Endothelial cell (in vitro differentiated cells): ENCODE measurements at regions not wholly inside any gene's neighbourhood (a gene's known extent, or its start where the extent isn't known, plus 50 kb on each side); places are given as distances from the start of the nearest gene placed in this dataset.

ENCODE experiments used
- DNase-seq: peaks from one replicate; pipeline ENCODE4 v3.0.0; 2021; ENCODE audit warnings: low spot score
- H3K27ac Mint-ChIP-seq: one replicate; pipeline ENCODE4 v1.8.0; 2021; ENCODE audit warnings: mixed read lengths, inconsistent platforms; ENCODE audit not compliant: unreplicated experiment
- H3K27me3 Mint-ChIP-seq: one replicate; pipeline ENCODE4 v1.8.0; 2021; ENCODE audit warnings: mild to moderate bottlenecking, moderate library complexity, mixed read lengths, inconsistent platforms; ENCODE audit not compliant: unreplicated experiment
- H3K36me3 Mint-ChIP-seq: one replicate; pipeline ENCODE4 v1.8.0; 2021; ENCODE audit warnings: mild to moderate bottlenecking, low read depth, mixed read lengths, inconsistent platforms; ENCODE audit not compliant: unreplicated experiment
- H3K4me1 Mint-ChIP-seq: one replicate; pipeline ENCODE4 v1.8.0; 2021; ENCODE audit warnings: mild to moderate bottlenecking, mixed read lengths, inconsistent platforms; ENCODE audit not compliant: unreplicated experiment
- H3K4me3 Mint-ChIP-seq: one replicate; pipeline ENCODE4 v1.8.0; 2021; ENCODE audit warnings: mild to moderate bottlenecking, mixed read lengths, inconsistent platforms; ENCODE audit not compliant: unreplicated experiment
- H3K9me3 Mint-ChIP-seq: one replicate; pipeline ENCODE4 v1.8.0; 2021; ENCODE audit warnings: mixed read lengths, inconsistent platforms; ENCODE audit not compliant: unreplicated experiment
- TF ChIP-seq, protein P1 (sequence below): fragments of 200-600 bp; sonication (generic); IDR thresholded peaks from one replicate; pipeline ENCODE4 v1.5.0; 2021; ENCODE audit warnings: antibody characterized with exemption; ENCODE audit not compliant: unreplicated experiment

DNA sequence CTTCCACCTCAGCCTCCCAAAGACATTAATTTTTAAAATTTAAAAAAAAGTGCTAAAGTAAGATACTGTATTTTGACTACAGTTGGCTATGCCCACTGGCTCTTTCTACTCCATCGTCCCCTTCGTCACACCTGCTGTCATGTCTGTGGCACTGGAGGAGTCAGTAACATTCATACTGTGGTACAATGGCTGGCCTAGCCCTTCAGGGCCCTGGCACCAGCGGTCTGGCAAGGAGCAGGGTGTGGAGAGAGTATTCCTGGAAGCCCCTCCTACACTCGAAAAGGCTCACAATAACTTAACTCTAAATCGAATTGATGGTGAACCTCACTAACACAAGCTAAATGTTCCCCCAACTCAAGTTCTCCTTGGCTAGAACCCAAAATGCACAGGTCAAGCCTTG, 89.7 kb upstream of the RASGRF1 start:
- H3K9me3 Mint-ChIP-seq = no peaks in the 10 kb centered on the region
- H3K36me3 Mint-ChIP-seq = no peaks in the 10 kb centered on the region
- TF ChIP-seq, protein P1, sequence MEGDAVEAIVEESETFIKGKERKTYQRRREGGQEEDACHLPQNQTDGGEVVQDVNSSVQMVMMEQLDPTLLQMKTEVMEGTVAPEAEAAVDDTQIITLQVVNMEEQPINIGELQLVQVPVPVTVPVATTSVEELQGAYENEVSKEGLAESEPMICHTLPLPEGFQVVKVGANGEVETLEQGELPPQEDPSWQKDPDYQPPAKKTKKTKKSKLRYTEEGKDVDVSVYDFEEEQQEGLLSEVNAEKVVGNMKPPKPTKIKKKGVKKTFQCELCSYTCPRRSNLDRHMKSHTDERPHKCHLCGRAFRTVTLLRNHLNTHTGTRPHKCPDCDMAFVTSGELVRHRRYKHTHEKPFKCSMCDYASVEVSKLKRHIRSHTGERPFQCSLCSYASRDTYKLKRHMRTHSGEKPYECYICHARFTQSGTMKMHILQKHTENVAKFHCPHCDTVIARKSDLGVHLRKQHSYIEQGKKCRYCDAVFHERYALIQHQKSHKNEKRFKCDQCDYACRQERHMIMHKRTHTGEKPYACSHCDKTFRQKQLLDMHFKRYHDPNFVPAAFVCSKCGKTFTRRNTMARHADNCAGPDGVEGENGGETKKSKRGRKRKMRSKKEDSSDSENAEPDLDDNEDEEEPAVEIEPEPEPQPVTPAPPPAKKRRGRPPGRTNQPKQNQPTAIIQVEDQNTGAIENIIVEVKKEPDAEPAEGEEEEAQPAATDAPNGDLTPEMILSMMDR = no peak
- no peak for DNase-seq
- H3K27me3 Mint-ChIP-seq = peaks cover 2% of the 10 kb centered on the region
- H3K4me3 Mint-ChIP-seq = no peak overlapping the region
- no peak overlapping the region for H3K27ac Mint-ChIP-seq
- peaks cover 3% of the 10 kb centered on the region for H3K4me1 Mint-ChIP-seq

DNA sequence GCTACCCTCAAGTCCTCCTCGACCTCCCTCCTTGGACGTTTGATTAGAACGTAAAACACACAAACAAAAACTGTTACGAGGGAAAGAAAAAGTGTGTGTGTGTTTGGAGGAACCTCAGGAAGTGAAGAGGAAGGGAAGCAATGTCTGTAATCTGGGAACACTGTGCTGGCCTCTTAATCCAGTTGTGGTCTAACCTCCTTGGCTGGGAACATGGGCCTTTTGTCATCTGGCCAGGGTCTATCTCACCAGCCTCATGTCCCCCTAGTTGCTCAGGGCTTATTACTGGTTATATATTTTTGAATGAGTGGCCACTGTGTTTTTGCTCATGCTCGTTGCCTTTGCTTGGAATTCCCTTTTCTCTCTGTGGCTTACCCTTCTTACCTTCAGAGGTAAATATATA, 89.0 kb upstream of the RASGRF1 start:
- peaks cover 3% of the 10 kb centered on the region for H3K4me1 Mint-ChIP-seq
- H3K36me3 Mint-ChIP-seq = no peaks in the 10 kb centered on the region
- H3K4me3 Mint-ChIP-seq = no peak overlapping the region
- TF ChIP-seq, protein P1 = no peak
- DNase-seq = no peak
- no peak overlapping the region for H3K27ac Mint-ChIP-seq
- H3K9me3 Mint-ChIP-seq = no peaks in the 10 kb centered on the region
- H3K27me3 Mint-ChIP-seq = peaks cover 2% of the 10 kb centered on the region

DNA sequence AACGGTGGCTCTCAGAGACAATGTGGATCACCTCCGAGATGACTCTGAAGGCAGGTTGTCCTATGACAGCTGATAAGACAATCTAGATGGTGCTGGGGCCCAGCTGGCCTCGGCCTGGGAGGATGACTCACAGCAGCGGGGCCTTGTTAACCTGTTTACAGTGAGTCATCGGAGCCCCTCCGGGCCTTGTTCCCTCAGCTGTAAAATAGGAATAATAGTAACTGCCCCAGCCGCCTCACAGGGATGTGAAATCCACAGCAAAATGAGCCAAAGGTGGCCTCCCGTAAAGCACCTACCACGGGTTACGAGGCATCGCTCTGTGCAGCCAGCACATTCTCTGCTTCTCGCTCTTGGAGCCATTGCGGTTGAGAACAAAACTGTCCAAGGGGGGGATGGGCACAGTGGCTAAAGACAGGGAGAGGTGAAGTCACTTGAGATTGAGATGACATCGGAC, 88.6 kb upstream of the RASGRF1 start:
- TF ChIP-seq, protein P1 = no peak
- Mint-ChIP-seq H3K4me3 (no peak overlapping the region), H3K4me1 (peaks cover 3% of the 10 kb centered on the region), H3K27ac (no peak overlapping the region), H3K27me3 (peaks cover 2% of the 10 kb centered on the region), H3K36me3 (no peaks in the 10 kb centered on the region), H3K9me3 (no peaks in the 10 kb centered on the region)
- DNase-seq = no peak

DNA sequence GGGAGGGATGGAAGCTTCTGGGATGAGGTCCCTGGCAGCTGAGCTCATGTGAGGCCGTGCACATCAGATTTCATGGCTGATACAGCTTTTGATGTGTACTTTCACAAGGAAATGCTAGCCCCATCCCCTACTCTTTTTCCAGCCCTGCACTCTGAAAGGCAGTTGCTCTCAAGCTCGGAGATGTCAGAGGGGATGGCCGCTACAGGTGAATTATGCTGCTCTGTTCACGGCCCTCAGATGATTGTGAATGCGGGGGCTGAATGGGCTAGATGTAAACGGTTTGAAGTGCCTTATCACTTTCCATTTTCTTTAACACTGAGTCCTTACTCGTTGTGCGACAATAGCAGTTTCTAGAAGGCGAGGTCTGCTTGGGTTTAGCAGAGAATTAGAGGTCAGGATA, 88.0 kb upstream of the RASGRF1 start:
- no peak for DNase-seq
- Mint-ChIP-seq H3K36me3 (no peaks in the 10 kb centered on the region), H3K4me3 (no peak overlapping the region), H3K4me1 (peaks cover 3% of the 10 kb centered on the region), H3K9me3 (no peaks in the 10 kb centered on the region), H3K27ac (no peak overlapping the region), H3K27me3 (peaks cover 2% of the 10 kb centered on the region)
- TF ChIP-seq, protein P1 = no peak

DNA sequence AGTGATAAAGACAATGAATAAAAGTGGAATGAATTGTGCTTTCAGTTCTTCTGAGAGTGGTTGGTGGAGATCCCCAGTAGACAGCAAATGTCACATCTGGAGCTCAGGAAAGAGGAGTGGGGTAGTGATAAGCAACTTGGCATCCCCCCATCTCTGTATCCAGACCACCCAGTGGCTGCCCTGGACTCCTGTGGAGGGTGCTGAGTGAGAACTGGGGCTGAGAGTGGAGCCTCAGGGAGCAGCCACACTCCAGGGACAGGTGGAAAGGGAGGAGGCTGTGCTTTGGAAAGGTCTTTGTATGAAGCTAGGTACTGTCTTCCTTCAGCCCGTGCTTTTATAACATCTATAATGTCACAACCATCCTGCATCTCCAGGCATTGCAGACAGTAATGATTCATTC, 85.6 kb upstream of the RASGRF1 start:
- H3K4me3 Mint-ChIP-seq = no peak overlapping the region
- DNase-seq = no peak
- H3K36me3 Mint-ChIP-seq = no peaks in the 10 kb centered on the region
- no peak overlapping the region for H3K27ac Mint-ChIP-seq
- H3K27me3 Mint-ChIP-seq = peaks cover 9% of the 10 kb centered on the region
- TF ChIP-seq, protein P1 = no peak
- H3K4me1 Mint-ChIP-seq = peaks cover 6% of the 10 kb centered on the region
- no peaks in the 10 kb centered on the region for H3K9me3 Mint-ChIP-seq
